Upper lobe of right lung (tissue), 1 donor: ENCODE measurements at regions not wholly inside any gene's neighbourhood (a gene's known extent, or its start where the extent isn't known, plus 50 kb on each side); places are given as distances from the start of the nearest gene placed in this dataset.

Source experiments
- ATAC-seq: fragments of 200-7000 bp; cut with Tn5 transposase; one replicate; pipeline ENCODE4 v1.9.1; 2020; ENCODE audit warnings: mild to moderate bottlenecking, moderate library complexity
- DNase-seq: peaks from one replicate; pipeline ENCODE4 v3.0.0-alpha.2; 2020
- H3K27ac ChIP-seq: fragments of 200-600 bp; one replicate; pipeline ENCODE4 v1.8.0; 2022
- H3K27me3 ChIP-seq: fragments of 200-600 bp; one replicate; pipeline ENCODE4 v1.8.0; 2022; ENCODE audit warnings: mild to moderate bottlenecking
- H3K36me3 ChIP-seq: fragments of 200-600 bp; one replicate; pipeline ENCODE4 v1.8.0; 2022
- H3K4me1 ChIP-seq: fragments of 200-600 bp; one replicate; pipeline ENCODE4 v1.8.0; 2022
- H3K4me3 ChIP-seq: fragments of 200-600 bp; one replicate; pipeline ENCODE4 v1.8.0; 2022; ENCODE audit warnings: mild to moderate bottlenecking
- H3K9me3 ChIP-seq: fragments of 200-600 bp; one replicate; pipeline ENCODE4 v1.8.0; 2022
- intact Hi-C: fragments of 100-400 bp; cut with DNase I; formaldehyde crosslinking; loops from one replicate; pipeline ENCODE4 v1.11.0; 2022
- TF ChIP-seq, protein P1 (sequence below): fragments of 200-600 bp; IDR thresholded peaks from one replicate; pipeline ENCODE4 v1.8.0; 2022; ENCODE audit warnings: antibody characterized with exemption
- donor health status: DM: no; HTN: yes; CAD: no; lungs with severe emphysema.

DNA sequence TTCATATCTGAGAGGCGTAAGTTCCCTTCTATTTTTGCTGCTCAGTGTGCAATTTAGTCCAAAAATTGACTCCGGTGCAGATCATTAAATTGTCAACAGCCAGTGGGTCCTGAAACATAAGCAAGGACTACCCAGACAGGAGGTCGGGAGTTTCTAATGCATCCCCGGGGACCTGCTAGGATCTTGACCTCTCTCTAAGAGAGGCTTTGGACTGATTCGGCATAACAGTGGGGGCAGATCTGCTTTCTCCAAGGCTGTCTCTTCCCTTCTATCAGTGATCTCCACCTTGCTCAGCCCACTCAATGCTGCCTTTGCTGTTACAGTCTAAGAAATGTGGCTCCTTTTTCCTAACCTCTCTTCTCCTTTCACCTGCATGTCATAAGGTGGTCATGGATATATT, 199.1 kb upstream of the NRP1 start:
- Histone ChIP-seq H3K4me1 (no peaks in the 10 kb centered on the region), H3K36me3 (no peaks in the 10 kb centered on the region), H3K4me3 (no peak overlapping the region), H3K27ac (no peak overlapping the region), H3K9me3 (no peaks in the 10 kb centered on the region), H3K27me3 (no peaks in the 10 kb centered on the region)
- no peak for ATAC-seq
- no peak for DNase-seq
- intact Hi-C loops: no loop called here
- TF ChIP-seq, protein P1, sequence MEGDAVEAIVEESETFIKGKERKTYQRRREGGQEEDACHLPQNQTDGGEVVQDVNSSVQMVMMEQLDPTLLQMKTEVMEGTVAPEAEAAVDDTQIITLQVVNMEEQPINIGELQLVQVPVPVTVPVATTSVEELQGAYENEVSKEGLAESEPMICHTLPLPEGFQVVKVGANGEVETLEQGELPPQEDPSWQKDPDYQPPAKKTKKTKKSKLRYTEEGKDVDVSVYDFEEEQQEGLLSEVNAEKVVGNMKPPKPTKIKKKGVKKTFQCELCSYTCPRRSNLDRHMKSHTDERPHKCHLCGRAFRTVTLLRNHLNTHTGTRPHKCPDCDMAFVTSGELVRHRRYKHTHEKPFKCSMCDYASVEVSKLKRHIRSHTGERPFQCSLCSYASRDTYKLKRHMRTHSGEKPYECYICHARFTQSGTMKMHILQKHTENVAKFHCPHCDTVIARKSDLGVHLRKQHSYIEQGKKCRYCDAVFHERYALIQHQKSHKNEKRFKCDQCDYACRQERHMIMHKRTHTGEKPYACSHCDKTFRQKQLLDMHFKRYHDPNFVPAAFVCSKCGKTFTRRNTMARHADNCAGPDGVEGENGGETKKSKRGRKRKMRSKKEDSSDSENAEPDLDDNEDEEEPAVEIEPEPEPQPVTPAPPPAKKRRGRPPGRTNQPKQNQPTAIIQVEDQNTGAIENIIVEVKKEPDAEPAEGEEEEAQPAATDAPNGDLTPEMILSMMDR: no peak

DNA sequence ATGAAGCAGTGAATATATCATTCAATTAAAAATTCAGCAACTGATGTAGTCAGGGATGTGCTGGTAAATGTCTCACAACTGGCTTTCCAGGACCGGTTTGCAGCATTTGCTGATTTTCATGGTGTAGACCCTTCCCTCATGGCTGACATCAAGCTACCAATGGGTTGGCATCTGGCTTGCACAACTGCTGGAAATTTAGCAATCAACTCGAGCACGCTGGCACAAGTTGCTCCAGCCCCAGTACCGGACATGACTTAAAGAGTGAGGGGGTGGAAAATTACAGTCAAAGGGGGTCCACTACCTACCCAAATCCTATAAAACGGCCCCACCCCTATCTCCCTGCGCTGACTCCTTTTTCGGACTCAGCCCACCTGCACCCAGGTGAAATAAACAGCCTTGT, 198.4 kb upstream of the NRP1 start:
- no peak overlapping the region for H3K27ac ChIP-seq
- ATAC-seq: no peak
- TF ChIP-seq, protein P1: no peak
- no peaks in the 10 kb centered on the region for H3K27me3 ChIP-seq
- H3K4me1 ChIP-seq: no peaks in the 10 kb centered on the region
- H3K9me3 ChIP-seq: no peaks in the 10 kb centered on the region
- H3K36me3 ChIP-seq: no peaks in the 10 kb centered on the region
- intact Hi-C loops: no loop called here
- DNase-seq: no peak
- H3K4me3 ChIP-seq: no peak overlapping the region

DNA sequence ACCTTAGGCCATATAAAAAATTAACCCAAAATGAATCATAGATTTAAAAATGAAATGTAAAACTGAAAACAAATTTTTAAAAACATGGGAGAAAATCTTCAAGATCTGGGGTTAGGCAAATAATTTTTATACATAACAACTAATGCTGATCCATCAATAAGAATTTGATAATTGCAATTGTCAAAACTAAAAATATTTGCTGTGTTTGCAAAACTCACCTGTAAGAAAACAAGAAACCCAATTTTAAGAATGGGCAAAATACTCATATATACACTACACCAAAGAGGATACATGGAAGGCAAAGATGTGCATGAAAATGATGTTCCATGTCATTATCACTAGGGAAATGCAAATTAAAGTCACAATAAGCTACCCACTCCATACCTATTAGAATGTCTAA, 194.8 kb upstream of the NRP1 start:
- H3K27ac ChIP-seq: no peak overlapping the region
- ATAC-seq: no peak
- intact Hi-C loops: no loop called here
- H3K36me3 ChIP-seq: no peaks in the 10 kb centered on the region
- no peaks in the 10 kb centered on the region for H3K9me3 ChIP-seq
- no peaks in the 10 kb centered on the region for H3K4me1 ChIP-seq
- no peak for DNase-seq
- H3K27me3 ChIP-seq: no peaks in the 10 kb centered on the region
- TF ChIP-seq, protein P1: no peak
- no peak overlapping the region for H3K4me3 ChIP-seq

DNA sequence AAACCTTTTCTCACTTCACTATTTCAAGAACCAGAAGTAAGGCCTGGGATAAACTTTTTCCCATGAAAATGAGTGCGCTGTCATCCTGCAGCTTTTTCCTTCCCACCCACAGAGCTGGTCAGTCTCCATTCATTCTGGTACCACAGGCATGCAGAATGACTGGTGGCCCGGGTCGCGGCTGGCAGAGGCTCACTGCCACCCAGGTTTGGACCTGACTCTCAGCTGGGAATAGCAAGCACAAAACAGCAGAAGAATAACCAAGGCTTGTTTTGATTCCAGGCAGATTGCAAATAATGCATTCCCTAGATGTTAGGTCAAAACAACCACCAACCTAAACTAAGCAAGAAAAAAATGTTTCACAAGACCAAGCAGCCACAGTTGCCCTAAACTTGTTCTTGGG, 190.5 kb upstream of the NRP1 start:
- H3K36me3 ChIP-seq: no peaks in the 10 kb centered on the region
- intact Hi-C loops: no loop called here
- H3K27ac ChIP-seq: no peak overlapping the region
- H3K4me3 ChIP-seq: no peak overlapping the region
- no peaks in the 10 kb centered on the region for H3K4me1 ChIP-seq
- no peaks in the 10 kb centered on the region for H3K9me3 ChIP-seq
- no peaks in the 10 kb centered on the region for H3K27me3 ChIP-seq
- TF ChIP-seq, protein P1: no peak
- DNase-seq: no peak
- no peak for ATAC-seq

DNA sequence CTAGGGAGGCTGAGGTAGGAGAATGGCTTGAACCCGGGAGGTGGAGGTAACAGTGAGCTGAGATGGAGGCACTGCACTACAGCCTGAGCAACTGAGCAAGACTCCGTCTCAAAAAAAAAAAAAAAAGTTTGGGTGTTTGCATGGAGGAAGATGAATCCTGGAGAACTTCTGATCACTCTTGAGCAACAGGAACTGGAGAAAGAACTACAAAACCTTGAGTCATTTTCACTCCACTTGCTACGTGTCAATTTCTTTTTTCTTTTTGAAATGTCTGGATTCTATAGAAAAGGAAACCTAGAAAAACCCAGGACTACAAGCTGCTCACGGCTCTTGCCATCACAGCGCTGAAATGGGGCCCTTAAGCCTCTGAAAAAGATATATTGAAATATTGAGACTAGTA, 189.6 kb upstream of the NRP1 start:
- H3K36me3 ChIP-seq: no peaks in the 10 kb centered on the region
- TF ChIP-seq, protein P1: no peak
- ATAC-seq (no peak), DNase-seq (no peak)
- no peak overlapping the region for H3K27ac ChIP-seq
- H3K27me3 ChIP-seq: no peaks in the 10 kb centered on the region
- no peaks in the 10 kb centered on the region for H3K4me1 ChIP-seq
- intact Hi-C loops: no loop called here
- no peak overlapping the region for H3K4me3 ChIP-seq
- H3K9me3 ChIP-seq: no peaks in the 10 kb centered on the region

DNA sequence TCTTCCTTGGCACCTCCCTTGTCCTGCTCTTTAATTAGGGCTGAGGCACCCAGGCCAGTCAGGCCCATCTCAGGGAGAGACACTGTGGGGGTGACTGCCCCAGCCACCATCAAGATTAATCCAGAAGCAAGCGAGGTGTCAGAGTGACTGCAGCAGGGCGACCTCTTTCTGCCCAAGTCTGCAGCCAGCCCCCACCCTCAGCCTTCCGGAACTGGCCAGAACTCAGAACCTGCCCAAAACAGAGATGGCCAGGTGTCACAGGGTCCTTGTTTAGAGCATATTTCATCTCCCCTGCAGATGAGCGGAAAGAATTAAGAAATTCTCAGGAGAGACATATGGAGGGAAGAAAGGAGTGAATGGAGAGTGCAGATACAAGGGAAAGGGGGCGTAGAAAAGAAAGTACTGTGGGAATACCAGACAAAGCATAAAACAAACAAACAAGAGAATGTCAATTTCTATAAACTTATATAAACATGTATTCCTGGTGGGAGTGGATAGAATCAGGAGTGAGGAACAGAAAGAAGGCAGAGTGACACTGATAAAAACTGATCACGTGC, 188.8 kb upstream of the NRP1 start:
- Histone ChIP-seq H3K4me3 (no peak overlapping the region), H3K9me3 (no peaks in the 10 kb centered on the region), H3K27me3 (no peaks in the 10 kb centered on the region), H3K36me3 (no peaks in the 10 kb centered on the region), H3K4me1 (no peaks in the 10 kb centered on the region), H3K27ac (no peak overlapping the region)
- DNase-seq (no peak), ATAC-seq (no peak)
- TF ChIP-seq, protein P1: no peak
- intact Hi-C loops: no loop called here
